SK-N-SH (cell line): ENCODE measurements at regions not wholly inside any gene's neighbourhood (a gene's known extent, or its start where the extent isn't known, plus 50 kb on each side); places are given as distances from the start of the nearest gene placed in this dataset.

Experiments
- CTCF ChIP-seq: fragments of 200-600 bp; sonication (generic); IDR thresholded peaks from 2 replicates; pipeline ENCODE4 v1.6.1; 2017; ENCODE audit warnings: antibody characterized with exemption, mild to moderate bottlenecking, moderate library complexity
- ELF1 ChIP-seq: IDR thresholded peaks from 2 replicates; pipeline ENCODE4 v1.4.0; 2012
- EP300 ChIP-seq, 2 experiments: IDR thresholded peaks; 2 replicates each; pipeline versions ENCODE4 v1.4.0 to v1.6.1; 2012; ENCODE audit warnings: borderline replicate concordance in 1 of 2, low read depth in 1 of 2, low read length in 1 of 2
- EZH2phosphoT487 ChIP-seq: fragments of 200-600 bp; sonication (generic); IDR thresholded peaks from 2 replicates; pipeline ENCODE4 v1.6.1; 2017; ENCODE audit warnings: low read depth, mixed run types, mild to moderate bottlenecking, antibody characterized with exemption, moderate library complexity, borderline replicate concordance
- FOXM1 ChIP-seq: IDR thresholded peaks from 2 replicates; pipeline ENCODE4 v1.4.0; 2012; ENCODE audit warnings: low read depth, mild to moderate bottlenecking
- GABPA ChIP-seq: IDR thresholded peaks from 2 replicates; pipeline ENCODE4 v1.4.0; 2012; ENCODE audit warnings: low read depth, mild to moderate bottlenecking
- JUND ChIP-seq: IDR thresholded peaks from 2 replicates; pipeline ENCODE4 v1.4.0; 2012
- NFIC ChIP-seq: IDR thresholded peaks from 2 replicates; pipeline ENCODE4 v1.4.0; 2012; ENCODE audit warnings: borderline replicate concordance
- TAF1 ChIP-seq: IDR thresholded peaks from 2 replicates; pipeline ENCODE4 v1.6.1; 2012; ENCODE audit warnings: low read depth, mild to moderate bottlenecking, low read length, moderate library complexity, borderline replicate concordance
- YY1 ChIP-seq: IDR thresholded peaks from 2 replicates; pipeline ENCODE4 v1.4.0; 2012; ENCODE audit warnings: low read depth, mild to moderate bottlenecking
- TF ChIP-seq, protein P1 (sequence below): IDR thresholded peaks from 2 replicates; pipeline ENCODE4 v1.4.0; 2012; ENCODE audit warnings: low read depth, borderline replicate concordance

DNA sequence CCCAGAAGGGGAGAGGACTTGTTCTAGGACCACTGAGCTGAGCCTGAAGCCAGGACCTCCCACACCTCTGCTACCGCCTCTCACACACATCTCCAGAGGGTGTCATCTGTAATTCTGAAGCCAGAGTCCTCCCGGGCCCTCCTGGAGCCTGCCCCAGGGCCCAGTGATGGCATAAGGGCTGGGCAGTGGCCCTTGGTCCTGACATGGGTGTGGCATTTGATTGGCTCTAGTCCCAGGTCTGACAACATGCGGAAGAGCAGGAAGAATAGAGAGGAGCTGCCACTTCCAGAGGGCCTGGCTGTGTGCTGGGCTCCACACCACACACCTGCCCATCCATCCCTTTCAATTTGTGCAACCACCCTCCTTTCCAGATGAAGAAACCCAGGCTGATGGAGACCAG lies 144.3 kb upstream of the GSC start:
- TF ChIP-seq TAF1 (no peak), JUND (no peak), FOXM1 (no peak), CTCF (no peak), EP300 (IDR thresholded peaks at IDR 0.05; ENCODE audit: borderline replicate concordance in 1 of 2, low read depth in 1 of 2, low read length in 1 of 2) (no peak), ELF1 (no peak), GABPA (no peak), NFIC (no peak), EZH2phosphoT487 (no peak), YY1 (no peak)
- TF ChIP-seq, protein P1, sequence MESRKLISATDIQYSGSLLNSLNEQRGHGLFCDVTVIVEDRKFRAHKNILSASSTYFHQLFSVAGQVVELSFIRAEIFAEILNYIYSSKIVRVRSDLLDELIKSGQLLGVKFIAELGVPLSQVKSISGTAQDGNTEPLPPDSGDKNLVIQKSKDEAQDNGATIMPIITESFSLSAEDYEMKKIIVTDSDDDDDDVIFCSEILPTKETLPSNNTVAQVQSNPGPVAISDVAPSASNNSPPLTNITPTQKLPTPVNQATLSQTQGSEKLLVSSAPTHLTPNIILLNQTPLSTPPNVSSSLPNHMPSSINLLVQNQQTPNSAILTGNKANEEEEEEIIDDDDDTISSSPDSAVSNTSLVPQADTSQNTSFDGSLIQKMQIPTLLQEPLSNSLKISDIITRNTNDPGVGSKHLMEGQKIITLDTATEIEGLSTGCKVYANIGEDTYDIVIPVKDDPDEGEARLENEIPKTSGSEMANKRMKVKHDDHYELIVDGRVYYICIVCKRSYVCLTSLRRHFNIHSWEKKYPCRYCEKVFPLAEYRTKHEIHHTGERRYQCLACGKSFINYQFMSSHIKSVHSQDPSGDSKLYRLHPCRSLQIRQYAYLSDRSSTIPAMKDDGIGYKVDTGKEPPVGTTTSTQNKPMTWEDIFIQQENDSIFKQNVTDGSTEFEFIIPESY, result no peak
